Tibial nerve (tissue), 4 donors: ENCODE measurements at regions not wholly inside any gene's neighbourhood (a gene's known extent, or its start where the extent isn't known, plus 50 kb on each side); places are given as distances from the start of the nearest gene placed in this dataset.

ENCODE experiments used
- CTCF ChIP-seq, 5 experiments: fragments of 200-600 bp in 3 of 5; fragments of 450-650 bp in 2 of 5; sonication (generic) in 3 of 5; IDR thresholded peaks; one replicate each; pipeline ENCODE4 v1.5.1; 2016 to 2019; ENCODE audit warnings: antibody characterized with exemption in 5 of 5, mild to moderate bottlenecking in 3 of 5, moderate library complexity in 2 of 5
- EP300 ChIP-seq, 2 donors: sonication (generic); formaldehyde crosslinking; IDR thresholded peaks; one replicate each; pipeline ENCODE4 v1.6.1; 2017; ENCODE audit warnings: antibody characterized with exemption in 2 of 2, mild to moderate bottlenecking in 1 of 2
- POLR2A ChIP-seq, 2 donors: fragments of 450-650 bp; IDR thresholded peaks; one replicate each; pipeline ENCODE4 v1.6.1; 2017; ENCODE audit warnings: antibody characterized with exemption in 2 of 2, mild to moderate bottlenecking in 2 of 2, moderate library complexity in 2 of 2

GRCh38 chr2:82260521-82260920 is 1956.0 kb upstream of the LRRTM1 start:
- TF ChIP-seq CTCF (IDR thresholded peaks at IDR 0.05) (no peak), EP300 (IDR thresholded peaks at IDR 0.05) (no peak), POLR2A (IDR thresholded peaks at IDR 0.05) (no peak)
